GM12891 (cell line): ENCODE measurements at regions not wholly inside any gene's neighbourhood (a gene's known extent, or its start where the extent isn't known, plus 50 kb on each side); places are given as distances from the start of the nearest gene placed in this dataset.

Source experiments
- PAX5 ChIP-seq: IDR thresholded peaks from 2 replicates; pipeline ENCODE4 v1.6.1; 2011; ENCODE audit warnings: low read length, moderate library complexity, mild to moderate bottlenecking; ENCODE audit not compliant: insufficient read depth, severe bottlenecking
- POLR2A ChIP-seq: IDR thresholded peaks from 2 replicates; pipeline ENCODE4 v1.6.1; 2011; ENCODE audit warnings: low read depth, low read length, control low read depth
- POLR2AphosphoS5 ChIP-seq: IDR thresholded peaks from 2 replicates; pipeline ENCODE4 v1.6.1; 2011; ENCODE audit warnings: low read depth, low read length, control low read depth
- POU2F2 ChIP-seq: IDR thresholded peaks from 2 replicates; pipeline ENCODE4 v1.6.1; 2011; ENCODE audit warnings: low read depth, mild to moderate bottlenecking, control low read depth, low read length, moderate library complexity
- SPI1 ChIP-seq: IDR thresholded peaks from 2 replicates; pipeline ENCODE4 v1.6.1; 2011; ENCODE audit warnings: low read depth, low read length, control low read depth
- TAF1 ChIP-seq: IDR thresholded peaks from 2 replicates; pipeline ENCODE4 v1.6.1; 2011; ENCODE audit warnings: low read depth, low read length, control low read depth

- no peak for TF ChIP-seq POLR2AphosphoS5
- TF ChIP-seq POLR2A: no peak
- TF ChIP-seq TAF1: no peak
- no peak for TF ChIP-seq PAX5
- no peak for TF ChIP-seq SPI1
- TF ChIP-seq POU2F2: no peak
These were observed 174.5 kb upstream of the ZMIZ1 start for GRCh38 chr10:78894089-78894840.
